ENCODE measurements at regions not wholly inside any gene's neighbourhood (a gene's known extent, or its start where the extent isn't known, plus 50 kb on each side); places are given as distances from the start of the nearest gene placed in this dataset.

DNA sequence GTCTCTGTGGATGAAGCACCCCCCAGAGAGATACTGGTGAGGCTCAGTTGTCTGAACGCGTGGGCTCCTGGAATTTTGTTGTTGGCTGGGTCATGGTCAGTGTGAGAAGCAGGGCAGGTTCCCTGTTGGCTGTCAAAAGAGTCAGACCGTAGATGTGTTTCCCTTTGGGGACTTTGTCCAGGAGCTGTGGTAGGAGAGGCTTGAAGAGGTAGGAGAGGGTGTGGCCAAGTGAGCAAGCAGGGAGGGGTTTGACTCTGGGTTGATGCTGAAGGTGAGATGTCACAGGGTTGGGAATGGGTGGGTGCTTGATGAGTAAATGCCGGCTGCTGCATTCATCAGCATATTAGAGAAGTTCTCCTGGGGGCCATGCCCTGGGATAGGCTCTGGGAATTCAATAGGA, 803.2 kb downstream of the TBC1D22A start:
- intact Hi-C loops (cut with DNase I), result no loop called here
- TF ChIP-seq, protein P1, sequence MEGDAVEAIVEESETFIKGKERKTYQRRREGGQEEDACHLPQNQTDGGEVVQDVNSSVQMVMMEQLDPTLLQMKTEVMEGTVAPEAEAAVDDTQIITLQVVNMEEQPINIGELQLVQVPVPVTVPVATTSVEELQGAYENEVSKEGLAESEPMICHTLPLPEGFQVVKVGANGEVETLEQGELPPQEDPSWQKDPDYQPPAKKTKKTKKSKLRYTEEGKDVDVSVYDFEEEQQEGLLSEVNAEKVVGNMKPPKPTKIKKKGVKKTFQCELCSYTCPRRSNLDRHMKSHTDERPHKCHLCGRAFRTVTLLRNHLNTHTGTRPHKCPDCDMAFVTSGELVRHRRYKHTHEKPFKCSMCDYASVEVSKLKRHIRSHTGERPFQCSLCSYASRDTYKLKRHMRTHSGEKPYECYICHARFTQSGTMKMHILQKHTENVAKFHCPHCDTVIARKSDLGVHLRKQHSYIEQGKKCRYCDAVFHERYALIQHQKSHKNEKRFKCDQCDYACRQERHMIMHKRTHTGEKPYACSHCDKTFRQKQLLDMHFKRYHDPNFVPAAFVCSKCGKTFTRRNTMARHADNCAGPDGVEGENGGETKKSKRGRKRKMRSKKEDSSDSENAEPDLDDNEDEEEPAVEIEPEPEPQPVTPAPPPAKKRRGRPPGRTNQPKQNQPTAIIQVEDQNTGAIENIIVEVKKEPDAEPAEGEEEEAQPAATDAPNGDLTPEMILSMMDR (IDR thresholded peaks at IDR 0.05), result no peak
- DNase-seq, result no peak
- Histone ChIP-seq H3K27ac (no peak overlapping the region), H3K4me1 (replicated peaks in 1 of 2) (no peaks in the 10 kb centered on the region), H3K4me3 (no peak overlapping the region), H3K27me3 (peaks cover 3% of the 10 kb centered on the region), H3K9me3 (replicated peaks in 1 of 3) (no peaks in the 10 kb centered on the region), H3K36me3 (replicated peaks in 1 of 2) (no peaks in the 10 kb centered on the region)
- 64 to 75% (median 71%) methylated on average over 4 of the region's 4 CpGs for WGBS, 4 donors

DNA sequence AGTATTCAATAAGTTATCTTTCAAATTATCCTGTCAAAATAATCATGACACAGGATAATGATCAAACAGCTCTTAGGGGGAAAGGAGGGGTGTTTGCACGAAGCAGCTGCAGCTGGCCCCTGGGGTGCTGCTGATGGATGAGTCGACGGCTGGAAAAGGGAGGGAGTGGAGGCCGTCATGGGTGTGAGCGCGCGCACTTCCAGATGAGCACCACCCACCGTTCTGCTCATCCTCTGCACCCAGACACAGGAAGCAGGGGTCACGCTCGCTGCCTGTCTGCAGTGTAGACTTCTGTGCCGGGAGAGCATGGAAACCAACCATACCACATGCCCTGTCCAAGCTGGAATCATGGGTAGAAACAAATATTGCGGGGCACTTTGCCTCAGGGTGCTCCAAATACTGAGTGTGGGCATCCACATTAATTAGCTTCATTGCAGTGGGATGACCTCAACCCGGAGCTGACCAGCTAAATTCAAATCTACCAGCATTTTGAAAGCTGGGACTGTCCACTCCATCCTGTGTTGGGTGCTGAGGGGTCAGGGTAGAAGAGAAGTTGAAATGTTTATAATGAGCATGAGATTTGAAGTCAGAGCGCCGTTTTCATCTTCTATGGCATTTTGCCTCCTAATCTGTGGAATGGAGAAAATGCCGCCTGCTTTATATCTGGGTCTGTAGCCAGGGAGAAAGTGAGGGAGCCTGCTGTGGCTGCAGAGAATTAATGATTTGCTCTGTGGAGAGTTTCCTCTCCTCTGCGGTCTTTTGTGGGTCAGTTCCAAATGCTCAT, 802.4 kb downstream of the TBC1D22A start:
- no peak for DNase-seq
- Histone ChIP-seq H3K4me3 (no peak overlapping the region), H3K27ac (no peak overlapping the region), H3K36me3 (replicated peaks in 1 of 2) (no peaks in the 10 kb centered on the region), H3K9me3 (replicated peaks in 1 of 3) (no peaks in the 10 kb centered on the region), H3K4me1 (replicated peaks in 1 of 2) (no peaks in the 10 kb centered on the region), H3K27me3 (peaks cover 3% of the 10 kb centered on the region)
- no peak for TF ChIP-seq POLR2A (IDR thresholded peaks at IDR 0.05)
- TF ChIP-seq, protein P1 (IDR thresholded peaks at IDR 0.05), result no peak
- intact Hi-C loops (cut with DNase I), result no loop called here
- 55 to 71% (median 58%) methylated on average over 17 of the region's 17 CpGs for WGBS, 4 donors

DNA sequence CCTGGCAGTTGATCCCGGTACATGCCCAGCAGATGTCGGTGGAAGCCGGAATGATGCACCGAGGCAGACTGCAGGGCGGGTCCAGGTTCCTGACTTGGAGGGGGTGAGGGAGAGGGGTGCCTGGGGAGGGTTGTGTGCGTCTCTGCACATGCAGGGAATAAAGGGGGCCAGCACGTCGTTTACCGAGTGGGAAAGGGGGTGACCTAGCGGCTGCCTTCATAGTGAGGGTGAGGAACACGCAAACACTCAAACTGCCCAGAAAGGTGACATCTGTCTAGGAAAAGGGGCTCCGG, 801.7 kb downstream of the TBC1D22A start:
- Histone ChIP-seq H3K27ac (no peak overlapping the region), H3K4me1 (replicated peaks in 1 of 2) (no peaks in the 10 kb centered on the region), H3K9me3 (replicated peaks in 1 of 3) (no peaks in the 10 kb centered on the region), H3K36me3 (replicated peaks in 1 of 2) (no peaks in the 10 kb centered on the region), H3K27me3 (peaks cover 3% of the 10 kb centered on the region), H3K4me3 (no peak overlapping the region)
- no peak for DNase-seq
- no peak for TF ChIP-seq POLR2A (IDR thresholded peaks at IDR 0.05)
- TF ChIP-seq, protein P1 (IDR thresholded peaks at IDR 0.05), result no peak
- WGBS, 4 donors, result 73 to 90% (median 79%) methylated on average over 12 of the region's 12 CpGs
- intact Hi-C loops (cut with DNase I), result no loop called here

DNA sequence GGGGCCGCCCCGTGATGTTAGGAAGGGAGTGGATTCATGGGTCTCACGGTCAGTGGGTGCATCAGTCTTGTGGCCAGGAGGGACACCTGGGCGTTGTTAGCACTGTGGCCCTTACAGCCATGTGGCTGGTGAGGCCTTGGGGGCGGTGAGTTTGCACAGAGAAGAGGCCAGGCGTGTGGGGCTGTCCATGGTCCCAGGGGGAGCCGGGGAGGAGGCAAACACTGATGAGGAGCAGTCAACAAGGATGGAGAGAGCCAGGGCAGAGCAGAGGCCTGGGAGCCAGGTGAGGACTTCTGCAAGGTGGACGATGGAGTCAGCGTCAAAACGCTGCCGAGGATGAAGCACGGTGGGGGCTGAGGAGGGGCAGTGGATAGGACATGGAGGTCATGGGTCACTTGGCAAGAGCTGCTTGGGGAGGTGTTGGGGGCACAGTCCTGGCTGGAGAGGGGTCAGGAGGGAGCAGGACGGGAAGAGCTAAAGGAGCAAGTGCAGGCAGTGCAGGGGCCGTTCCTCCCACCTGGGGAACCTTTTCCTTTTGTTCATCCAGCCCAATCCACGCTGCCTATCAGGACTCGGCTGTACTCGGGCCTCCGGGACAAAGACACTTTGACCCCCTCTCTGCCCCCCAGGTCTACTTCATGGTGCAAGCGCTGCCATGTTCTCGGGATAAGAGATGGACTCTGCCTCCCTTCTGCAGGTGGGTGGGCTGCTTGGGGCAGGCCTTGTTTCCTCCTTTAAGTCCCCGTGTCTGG, 801.1 kb downstream of the TBC1D22A start:
- WGBS, 4 donors, result 71 to 88% (median 83%) methylated on average over 16 to 21 of the region's 21 CpGs
- Histone ChIP-seq H3K4me3 (no peak overlapping the region), H3K27me3 (peaks cover 3% of the 10 kb centered on the region), H3K36me3 (replicated peaks in 1 of 2) (no peaks in the 10 kb centered on the region), H3K27ac (no peak overlapping the region), H3K9me3 (replicated peaks in 1 of 3) (no peaks in the 10 kb centered on the region), H3K4me1 (replicated peaks in 1 of 2) (no peaks in the 10 kb centered on the region)
- intact Hi-C loops (cut with DNase I), result no loop called here
- DNase-seq, result no peak
- TF ChIP-seq, protein P1 (IDR thresholded peaks at IDR 0.05), result no peak
- TF ChIP-seq POLR2A (IDR thresholded peaks at IDR 0.05), result no peak

Data from adrenal gland (tissue), 9 donors.